T follicular helper cell (primary cell): ENCODE measurements at regions not wholly inside any gene's neighbourhood (a gene's known extent, or its start where the extent isn't known, plus 50 kb on each side); places are given as distances from the start of the nearest gene placed in this dataset.

ENCODE experiments used
- DNase-seq: peaks from one replicate; pipeline ENCODE4 v3.0.0-alpha.2; 2020; ENCODE audit warnings: low read depth

DNA sequence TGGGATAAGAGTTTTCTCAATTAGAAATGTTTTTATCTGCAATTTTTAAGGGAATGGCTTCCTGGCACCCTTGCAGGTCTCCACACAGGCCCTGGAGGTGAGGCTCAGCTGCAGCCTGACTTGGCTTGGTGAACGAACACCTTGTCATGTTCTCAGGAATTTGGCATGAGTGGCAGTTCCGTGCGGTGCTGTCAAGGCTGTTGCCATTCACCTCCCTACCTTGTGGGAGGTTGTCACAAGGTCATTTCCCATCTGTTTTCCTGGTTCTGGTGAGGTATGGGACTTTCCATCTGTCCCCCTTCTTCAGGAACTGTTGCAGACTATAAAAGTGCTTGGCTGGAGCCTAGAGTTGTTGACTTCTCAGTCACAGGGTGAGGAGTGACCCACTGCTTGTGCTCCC lies 82.9 kb downstream of the ELOVL4 start:
- no peak for DNase-seq

DNA sequence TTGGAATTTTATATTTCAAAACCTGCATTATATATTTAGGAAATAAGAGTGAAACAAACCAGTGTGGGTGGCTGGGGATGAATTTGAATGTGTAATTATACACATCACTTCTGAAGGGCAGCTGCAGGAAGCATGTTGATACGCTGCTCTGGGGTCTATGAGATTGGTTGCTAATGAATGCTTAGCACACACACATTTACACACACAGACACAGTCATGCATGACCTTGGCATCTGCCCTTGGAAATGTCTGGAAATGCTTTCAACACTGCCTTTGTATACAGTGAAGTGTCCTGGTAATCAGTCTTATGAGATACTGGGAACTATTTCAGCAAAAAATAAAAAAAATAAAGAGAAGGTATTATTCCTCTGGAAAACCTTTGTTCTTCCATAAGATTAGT lies 83.4 kb downstream of the ELOVL4 start:
- no peak for DNase-seq

DNA sequence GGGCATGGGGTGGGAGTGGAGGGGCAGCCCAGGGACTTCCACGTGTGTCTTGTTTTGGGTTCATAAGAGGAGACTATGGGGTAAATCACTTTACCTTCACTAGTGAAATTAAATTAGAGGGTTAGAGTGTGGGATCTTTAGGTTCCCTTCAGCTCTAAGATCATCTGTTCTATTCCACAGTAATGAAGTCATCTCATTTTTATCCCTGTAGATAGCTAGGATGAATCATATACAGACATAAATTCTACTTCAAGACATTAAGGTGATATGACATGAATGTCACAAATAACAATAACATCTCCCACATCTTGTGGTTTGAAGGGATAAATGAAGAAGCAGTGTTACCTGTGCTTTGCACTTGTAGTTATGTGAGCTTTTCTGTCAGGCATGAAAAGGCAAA lies 83.8 kb downstream of the ELOVL4 start:
- DNase-seq, result no peak

DNA sequence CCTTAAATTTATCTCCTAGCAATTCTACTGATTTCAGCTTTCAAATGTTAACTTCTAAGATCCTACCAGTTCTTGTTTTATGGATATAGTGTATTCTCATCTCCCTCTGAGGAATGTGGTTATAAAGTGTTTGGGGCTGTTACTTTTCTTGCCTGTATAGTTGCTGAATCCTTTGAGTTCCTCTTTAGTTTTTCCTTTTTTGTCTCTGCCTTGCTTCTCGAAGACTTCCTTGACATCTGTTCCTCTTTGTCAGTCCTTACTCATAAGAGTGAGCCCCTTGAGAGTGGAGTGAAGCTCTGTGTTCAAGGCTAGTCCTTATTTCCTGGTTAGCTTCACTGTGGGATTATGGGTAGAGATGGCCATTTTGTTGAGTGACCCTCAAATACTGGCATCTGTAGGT lies 84.6 kb downstream of the ELOVL4 start:
- DNase-seq, result no peak

DNA sequence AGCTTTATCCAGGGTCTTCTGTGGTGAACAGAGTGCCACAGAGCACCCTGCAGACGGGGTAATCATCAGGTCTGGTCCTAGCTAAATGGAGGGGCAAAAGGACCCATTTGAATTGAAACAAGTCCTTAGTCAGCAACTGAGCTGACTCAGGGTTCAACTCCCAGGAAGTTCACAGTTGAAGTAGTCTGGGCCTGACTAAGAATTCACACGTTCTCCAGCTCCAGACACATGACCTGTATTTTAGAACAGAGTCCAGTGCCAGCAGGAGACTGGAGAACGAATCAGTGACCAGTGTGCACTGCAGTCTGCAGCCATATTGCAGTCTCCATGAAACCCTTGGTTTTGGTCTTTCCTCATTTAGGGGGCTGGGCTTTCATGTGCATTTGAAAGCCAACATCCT lies 85.2 kb downstream of the ELOVL4 start:
- no peak for DNase-seq

DNA sequence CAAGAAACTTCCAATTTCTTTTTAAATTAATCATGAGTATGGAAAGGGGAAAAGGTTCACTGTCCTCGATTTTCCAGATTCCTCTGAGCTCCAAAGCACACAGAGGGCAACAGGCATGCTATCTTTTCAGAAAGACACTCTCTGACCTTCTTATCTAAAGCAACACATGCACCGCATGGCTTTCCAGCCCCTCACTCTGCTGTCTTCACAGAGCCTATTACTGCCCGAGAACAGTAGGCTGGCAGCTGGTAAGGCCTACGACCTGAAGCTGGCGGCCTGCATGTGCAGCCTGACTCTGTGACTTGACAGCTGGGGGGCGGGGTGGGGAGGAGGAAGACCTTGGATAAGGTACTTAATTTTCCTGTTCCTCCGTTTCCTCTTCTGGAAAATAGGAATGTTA lies 86.3 kb downstream of the ELOVL4 start:
- no peak for DNase-seq

DNA sequence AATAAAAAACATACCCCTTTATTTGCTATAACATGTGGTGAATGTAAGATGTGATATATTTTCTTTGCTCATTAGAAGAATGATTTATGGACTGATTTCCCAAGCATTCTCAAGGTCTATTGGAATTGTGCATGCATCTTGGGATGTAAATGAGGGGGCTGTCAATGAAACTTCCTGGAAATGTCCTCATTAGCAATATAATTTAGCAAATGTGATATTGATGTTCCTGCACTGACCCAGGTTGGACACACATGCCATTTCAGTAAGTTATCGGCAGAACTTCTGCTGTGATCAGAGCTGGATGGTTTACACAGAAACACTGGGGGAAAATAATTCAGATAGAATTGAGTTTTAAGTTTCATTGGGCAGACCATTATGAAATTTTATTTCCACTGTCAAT lies 99.9 kb downstream of the ELOVL4 start:
- DNase-seq, result no peak

DNA sequence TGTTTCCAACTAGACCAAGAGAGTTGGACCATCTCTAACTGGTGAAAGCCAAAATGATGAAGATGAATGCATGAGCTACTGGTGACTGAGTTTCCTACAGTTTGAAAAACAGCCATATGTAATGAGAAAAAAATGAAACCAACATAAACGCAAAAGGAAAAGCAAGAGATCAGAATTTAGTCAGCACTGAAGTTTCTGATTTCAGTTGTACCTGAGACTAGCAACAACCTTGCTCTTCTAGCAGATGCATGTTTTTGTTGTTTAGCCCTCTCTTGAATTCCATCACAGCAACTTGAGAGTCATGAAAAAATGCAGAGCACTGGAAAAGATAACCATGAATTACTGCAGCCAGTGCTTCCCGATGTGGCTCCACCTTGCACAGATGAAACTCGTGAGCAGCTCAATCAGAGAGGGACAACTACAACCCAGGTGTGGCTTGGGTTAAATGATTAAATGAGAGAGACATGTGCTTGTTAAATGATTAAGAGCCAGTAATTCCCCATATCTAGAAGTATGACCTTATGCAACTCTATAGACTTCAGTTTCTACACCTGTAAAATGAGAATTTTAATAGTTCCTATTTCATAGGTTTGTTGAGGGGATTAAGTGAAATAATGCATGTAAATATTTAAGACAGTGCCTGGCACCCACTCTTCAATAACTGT lies 104.8 kb downstream of the ELOVL4 start:
- DNase-seq, result no peak

DNA sequence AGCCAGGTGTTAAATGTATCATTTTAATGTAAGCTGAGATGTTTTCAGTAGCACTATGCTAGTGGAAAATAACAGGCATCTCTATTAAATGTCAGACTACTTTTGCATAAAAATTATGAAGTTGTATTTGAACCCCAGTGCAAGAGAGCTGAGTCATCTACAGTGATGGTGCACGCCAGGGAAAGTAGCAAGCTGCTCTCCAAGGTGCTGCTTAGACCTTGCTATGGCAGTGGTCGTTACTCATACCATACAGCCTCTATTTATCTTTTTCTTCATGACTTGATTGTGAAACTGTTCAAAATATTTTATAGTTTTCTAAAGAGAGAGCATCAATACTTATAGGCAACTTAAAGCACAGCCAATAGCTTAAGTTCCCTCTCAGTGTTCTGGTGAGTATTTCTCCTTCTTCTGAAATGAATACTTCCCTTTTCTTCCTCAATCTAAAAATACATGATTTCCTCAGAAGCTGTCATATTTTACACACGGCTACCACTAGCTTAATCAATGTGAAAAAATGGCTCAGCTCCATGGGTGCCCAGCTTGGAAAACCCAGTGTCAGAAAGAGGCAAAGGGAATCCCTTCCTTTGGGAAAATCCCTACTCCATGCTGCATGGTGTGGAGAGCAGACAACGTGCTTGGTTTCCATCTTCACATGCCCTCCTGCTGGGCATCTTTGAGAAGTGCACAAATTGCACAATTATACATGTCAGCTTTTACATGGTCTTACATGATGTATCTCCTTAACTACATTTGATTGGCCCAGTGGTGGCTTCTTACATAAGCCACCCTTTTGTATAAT lies 105.6 kb downstream of the ELOVL4 start:
- DNase-seq, result no peak

DNA sequence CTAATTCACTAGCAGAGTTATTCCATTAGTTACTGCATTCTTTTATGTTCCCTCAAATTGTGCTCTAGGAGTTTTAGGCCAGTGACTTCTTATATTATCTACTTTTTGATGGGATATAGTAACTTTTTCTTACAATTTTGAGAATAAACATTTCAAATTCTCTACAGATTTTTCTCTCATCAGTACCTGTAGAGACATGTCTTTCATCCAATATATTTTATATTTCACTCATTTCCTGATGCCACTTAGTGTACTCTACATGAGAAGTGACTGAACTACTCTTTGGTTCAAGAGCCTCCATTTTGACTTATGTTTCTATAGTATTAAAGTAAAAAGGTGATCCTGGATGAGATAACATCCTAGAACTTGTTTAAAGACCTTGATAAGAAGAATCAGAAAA lies 108.5 kb downstream of the ELOVL4 start:
- no peak for DNase-seq

DNA sequence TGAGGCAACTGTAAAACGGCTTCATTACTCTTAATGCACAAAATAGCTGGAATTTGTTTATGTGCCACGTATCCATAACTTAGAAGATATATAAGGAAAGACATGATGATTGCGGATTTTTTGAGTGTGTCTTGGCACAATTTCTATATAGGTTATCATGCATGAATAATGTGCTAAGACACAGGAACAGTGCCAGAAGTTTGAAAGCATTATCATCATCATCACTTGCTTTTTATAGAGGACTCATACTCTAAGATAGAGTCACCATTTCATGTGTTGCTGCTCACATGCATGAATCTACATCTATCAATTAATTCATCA lies 113.4 kb downstream of the ELOVL4 start:
- DNase-seq, result no peak

DNA sequence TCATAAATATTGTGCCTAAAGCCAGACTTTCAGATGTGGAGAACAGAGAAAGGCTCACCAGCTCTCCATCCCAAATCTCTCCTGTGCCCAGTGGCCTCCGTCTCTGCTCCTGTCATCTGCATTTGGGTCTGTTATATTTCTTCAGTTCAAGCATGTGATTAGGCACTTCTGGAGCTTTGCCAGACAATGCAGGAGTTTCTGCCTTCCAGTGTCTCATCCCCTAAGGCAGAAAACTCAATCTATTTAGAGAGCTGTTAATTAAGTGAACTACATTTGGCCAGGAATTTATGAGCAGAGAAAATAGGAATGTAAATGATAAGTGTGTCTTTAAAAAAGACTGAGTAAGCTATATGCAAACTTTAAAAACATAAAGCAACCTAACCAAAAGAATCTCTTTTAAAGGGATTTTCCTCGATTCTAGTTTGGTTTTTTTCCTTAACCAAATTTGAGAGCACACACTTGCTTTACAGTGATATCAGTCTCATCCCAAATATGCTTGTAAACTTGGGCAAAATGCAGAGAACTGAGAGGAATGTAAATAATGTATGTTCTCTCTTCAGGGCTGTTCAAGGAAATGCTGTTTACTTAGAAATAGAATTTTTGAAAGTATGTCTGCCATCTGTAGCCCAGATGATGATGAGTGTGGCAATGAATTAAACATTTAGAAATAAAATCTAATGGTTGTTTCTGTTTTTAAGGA lies 113.9 kb downstream of the ELOVL4 start:
- DNase-seq, result no peak

DNA sequence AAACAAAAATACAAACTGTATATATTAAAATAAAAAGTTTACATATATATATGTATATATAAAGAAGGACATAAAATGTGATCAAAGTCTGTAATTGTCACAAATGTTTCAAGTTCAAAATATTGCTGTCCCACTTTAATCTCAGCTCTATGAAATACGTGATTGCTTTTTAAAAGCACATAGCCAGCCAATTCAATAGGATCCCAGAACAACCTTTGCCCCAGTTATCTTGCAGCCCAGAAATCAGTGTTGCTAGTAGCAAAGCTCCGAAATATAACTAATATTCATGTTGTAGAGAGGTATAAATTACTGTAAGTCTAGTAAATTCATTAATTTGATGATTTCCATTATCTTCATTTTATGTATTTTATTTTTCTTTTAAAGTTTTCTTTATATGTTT lies 114.6 kb downstream of the ELOVL4 start:
- DNase-seq, result no peak

DNA sequence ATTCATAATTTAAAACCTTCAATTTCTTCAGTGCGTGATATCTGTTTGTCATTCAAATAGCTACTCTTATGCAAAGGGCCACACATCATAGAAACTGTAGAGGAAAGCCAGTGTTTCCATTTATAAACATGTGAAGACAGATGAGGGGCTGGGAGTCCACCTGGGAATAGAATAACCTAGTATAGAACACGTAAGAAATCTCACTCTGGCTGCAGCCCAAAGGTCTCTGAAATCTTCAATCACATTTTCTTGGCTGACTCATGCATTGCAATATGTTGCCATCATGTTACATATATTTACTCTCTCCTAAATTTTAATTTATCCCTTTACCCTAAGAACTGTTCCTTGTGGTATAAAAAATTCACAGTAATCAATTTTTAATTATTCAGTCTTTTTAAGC lies 123.2 kb downstream of the ELOVL4 start:
- no peak for DNase-seq

DNA sequence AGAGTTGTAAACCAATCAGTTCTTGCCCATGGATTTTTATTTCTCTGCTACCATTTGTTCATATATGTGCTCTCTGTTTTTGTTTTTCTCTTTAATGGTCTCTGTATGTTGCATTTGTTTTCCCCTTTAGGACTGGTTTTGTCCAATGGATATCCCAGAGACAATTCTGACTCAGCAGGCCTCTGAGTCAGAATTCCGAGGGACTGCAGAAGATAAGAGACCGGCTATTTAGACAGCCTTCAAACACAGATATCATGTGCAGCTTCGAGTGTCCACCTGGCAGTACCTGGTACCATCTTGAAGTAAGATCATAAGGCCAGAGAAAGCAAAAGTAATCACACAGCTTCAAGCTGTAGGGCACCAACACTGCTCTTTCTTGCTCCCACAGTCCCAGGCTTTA lies 125.5 kb downstream of the ELOVL4 start:
- DNase-seq, result no peak

DNA sequence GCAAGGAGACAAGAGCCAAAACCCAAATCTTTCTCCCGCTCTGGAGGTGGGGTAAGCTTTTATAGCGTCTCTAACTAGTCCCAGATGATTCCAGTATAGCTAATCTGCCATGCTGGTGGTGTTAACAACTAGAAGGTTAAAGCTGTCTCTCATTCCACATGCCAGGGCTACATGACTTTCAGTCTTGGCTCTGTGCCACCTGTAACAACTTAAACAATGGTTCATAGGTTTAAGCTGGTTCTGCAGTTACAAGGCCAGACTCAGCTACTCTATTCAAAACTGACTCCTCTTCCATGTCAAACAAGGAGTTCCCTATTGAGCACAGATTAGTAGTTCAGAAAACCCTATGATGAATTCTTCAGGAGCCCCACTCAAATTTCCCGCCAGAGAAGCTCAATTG lies 128.9 kb downstream of the ELOVL4 start:
- no peak for DNase-seq

DNA sequence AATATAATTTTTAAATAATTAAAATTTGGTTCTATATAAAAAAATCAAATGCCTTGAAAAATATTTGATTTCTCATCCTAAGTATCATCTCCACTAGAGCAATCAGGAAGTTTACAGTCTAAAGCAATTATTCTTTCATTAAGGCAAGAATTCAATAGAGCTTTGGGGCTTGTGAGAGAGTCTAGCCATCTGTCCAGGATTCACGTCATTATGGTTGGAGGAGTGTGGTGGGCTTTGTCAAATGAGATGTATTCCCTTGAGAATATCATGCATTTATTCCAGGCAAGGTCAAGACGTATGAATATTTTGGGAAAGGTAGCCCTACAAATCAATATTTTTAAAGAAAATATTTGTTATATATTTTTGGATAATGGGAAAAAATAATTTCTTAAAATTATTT lies 132.4 kb downstream of the ELOVL4 start:
- no peak for DNase-seq

DNA sequence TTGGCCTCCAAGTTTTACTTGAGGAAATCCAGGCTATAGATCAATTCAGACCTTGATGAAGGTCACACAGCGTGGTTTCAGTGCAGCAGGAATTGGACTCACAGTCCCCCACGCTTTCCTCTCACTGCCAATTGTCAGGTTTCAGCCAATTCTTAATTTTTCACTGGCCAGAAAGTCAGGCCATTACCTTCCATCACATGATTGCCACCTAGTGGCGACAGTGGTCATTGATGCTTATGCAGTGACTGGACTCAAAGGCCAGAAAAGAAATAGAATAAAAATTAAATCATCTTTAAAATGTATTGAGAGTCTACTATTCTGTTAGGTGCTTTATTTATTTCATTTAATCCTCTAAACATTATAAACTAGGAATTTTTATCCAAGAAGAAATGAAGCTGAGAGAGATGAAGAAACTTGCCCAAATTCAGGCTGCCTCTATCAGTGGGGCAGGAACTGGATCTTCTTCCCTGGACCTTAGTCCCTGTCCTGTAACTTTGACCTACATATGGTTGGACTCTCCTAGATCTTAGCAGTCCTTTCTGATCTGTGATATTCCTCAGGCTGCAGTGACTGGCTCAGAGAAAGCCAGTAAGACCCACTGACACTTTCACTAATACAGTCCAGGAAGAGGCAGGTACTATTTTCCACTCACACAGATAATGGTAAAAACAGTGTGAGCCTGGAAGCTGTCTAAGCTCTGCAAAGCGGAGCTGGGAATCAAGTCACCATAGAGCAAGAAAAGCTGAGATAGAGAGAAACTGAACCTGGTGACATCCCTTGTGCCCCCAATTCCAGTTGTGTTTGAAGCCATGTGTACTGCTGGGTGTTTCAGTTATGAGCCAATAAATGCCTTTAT lies 133.3 kb downstream of the ELOVL4 start:
- peak; percentile 30 for DNase-seq

DNA sequence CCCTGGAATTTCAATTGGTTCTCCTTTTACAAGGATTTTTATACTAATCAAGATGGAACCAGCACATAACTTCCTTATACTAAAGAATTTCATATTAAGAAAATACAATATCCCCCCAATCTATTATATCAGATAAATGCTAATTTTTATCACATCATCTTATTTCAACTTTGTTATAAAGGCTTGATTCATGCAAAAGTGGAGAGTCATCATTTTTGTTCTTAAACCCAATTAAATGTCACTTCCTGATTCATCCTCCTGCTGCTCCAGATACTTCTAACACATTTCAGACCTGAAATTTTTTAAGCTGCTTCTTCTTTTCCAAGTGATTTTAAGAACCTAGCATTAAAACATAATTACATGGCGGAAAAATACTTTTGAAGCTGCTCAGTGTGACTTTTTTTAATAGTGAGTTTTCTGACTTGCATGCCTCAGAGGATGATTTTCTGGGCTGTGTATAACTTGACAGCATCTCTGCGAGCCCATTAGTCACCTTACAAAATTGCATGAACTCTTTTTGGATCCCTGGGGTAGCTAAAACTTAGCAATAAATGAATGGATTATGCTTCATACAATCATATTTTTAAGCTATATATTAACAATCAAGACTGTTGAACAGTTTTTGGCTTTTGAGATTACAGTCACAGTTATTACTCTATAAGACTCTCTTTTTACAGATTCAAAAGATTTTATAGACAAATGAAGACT lies 134.1 kb downstream of the ELOVL4 start:
- DNase-seq, result no peak

DNA sequence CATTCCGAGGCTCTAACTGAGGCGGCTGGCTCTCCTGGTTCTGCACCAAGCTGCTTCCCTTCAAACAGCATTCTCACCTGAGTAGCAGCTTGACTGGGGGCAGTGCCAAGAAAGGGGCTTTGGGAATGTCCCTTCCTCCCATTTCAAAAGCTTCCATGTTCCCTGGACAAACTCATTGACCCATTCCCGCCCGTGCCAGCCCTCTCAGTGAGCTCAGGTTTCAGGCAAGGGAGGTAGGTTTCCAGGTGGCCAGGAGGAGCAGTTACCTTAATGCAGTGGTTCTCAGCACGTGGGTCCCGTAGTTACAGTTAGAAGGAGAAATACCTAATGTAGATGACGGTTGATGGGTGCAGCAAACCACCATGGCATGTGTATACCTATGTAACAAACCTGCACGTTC lies 135.2 kb downstream of the ELOVL4 start:
- DNase-seq, result no peak

DNA sequence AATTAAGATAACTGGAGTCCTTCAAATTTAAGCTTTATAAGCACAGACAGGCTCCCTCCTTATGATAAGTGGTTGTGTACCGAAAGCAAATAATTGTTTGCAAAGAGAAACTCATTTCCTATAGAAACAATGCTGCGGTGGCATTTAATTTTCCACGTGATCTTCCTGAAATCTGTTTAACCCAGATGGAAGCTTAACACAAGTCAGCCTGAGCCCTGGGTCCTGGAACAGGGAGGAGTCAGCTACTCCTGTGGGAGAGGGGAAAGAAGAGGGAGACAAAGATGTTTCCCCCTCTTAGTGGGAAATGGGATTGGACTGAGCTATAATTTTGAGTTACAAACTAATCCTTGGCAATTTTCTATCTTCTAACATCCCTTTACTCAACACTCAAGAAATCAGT lies 136.5 kb downstream of the ELOVL4 start:
- no peak for DNase-seq

DNA sequence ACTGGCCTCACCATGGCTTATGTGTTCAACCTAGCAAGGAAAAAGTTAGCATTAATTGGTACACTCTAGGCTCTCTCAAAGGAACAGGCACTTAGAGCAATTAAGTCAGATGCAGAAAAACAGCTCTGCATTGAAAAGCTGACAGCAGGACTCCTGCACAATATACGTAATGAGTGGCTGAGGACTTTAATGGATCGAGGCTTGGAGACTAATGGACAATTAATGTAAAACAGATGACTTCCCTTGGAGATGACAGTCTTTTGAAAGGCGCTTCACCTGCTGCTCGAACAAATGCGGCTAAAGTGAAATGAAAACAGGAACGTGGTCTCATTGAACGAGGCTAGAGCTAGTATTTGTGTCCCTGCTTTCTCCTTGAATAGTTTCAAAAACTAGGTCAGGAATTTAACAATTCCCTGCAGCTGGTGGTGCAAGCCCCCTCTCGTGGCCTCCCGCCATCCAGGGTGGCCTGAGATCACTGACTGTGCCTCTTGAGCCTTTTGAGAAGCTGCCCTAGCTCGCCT lies 137.1 kb downstream of the ELOVL4 start:
- no peak for DNase-seq
